K562 (cell line): ENCODE measurements at regions not wholly inside any gene's neighbourhood (a gene's known extent, or its start where the extent isn't known, plus 50 kb on each side); places are given as distances from the start of the nearest gene placed in this dataset.

Experiments used
- ATAC-seq: fragments of 200-7000 bp; cut with Tn5 transposase; 3 replicates; pipeline ENCODE4 v1.9.1; 2020; ENCODE audit warnings: moderate library complexity
- BruUV-seq: library from RNA; stranded (reverse); fragments of 400-500 nt; replicated peaks from 2 replicates; lab custom pipeline; 2021; lab: Mats Ljungman, UMichigan
- CTCF ChIA-PET: fragments of 300-600 bp; formaldehyde crosslinking; extraction: SDS; loops from one replicate; lab custom pipeline; 2021; ENCODE audit warnings: low intra/inter-chr PET ratio; lab: Yijun Ruan, JAX
- POLR2A ChIA-PET: fragments of 300-600, 350-650 bp; sonication (Branson Sonifier 250); formaldehyde crosslinking; extraction: SDS; loops from one replicate; lab custom pipeline; 2021; ENCODE audit warnings: antibody characterized with exemption, inconsistent platforms; lab: Yijun Ruan, JAX
- DNase-seq, 4 experiments: peaks; one replicate each; pipeline versions ENCODE4 v3.0.0 to v3.0.0-alpha.2; 2011 to 2018; ENCODE audit warnings: low spot score in 3 of 4, mixed read lengths in 3 of 4; ENCODE audit errors: extremely low read depth in 1 of 4
- FAIRE-seq: peaks from 2 replicates; lab custom pipeline; 2011; peaks lifted over from hg19 to GRCh38; lab: Jason Lieb, UNC
- H2AFZ ChIP-seq: 2 replicates; pipeline ENCODE4 v1.6.0; 2011; ENCODE audit warnings: low read depth, low read length, control low read depth, inconsistent platforms
- H3K27ac ChIP-seq: fragments of 200-600 bp; 3 replicates; pipeline ENCODE4 v1.8.0; 2011; ENCODE audit warnings: low read depth, mild to moderate bottlenecking, control low read depth, inconsistent platforms, low read length, moderate library complexity, mixed read lengths; ENCODE audit errors: extremely low read depth
- H3K27me3 ChIP-seq, 2 experiments: fragments of 300-600 bp in 1 of 2; 2 replicates in 1 of 2; 3 replicates in 1 of 2; pipeline versions ENCODE4 v1.6.0 to v1.8.0; 2011; ENCODE audit warnings: inconsistent platforms in 2 of 2, low read length in 2 of 2, mild to moderate bottlenecking in 1 of 2, mixed read lengths in 1 of 2, moderate library complexity in 1 of 2; ENCODE audit not compliant: control insufficient read depth in 2 of 2, insufficient read depth in 2 of 2
- H3K36me3 ChIP-seq: fragments of 300-600 bp; 3 replicates; pipeline ENCODE4 v1.8.0; 2011; ENCODE audit warnings: mild to moderate bottlenecking, low read length, inconsistent platforms; ENCODE audit not compliant: control insufficient read depth, insufficient read depth
- H3K4me1 ChIP-seq, 2 experiments: fragments of 200-600 bp in 1 of 2; replicated peaks in 1 of 2; 2 replicates in 1 of 2; 3 replicates in 1 of 2; pipeline versions ENCODE4 v1.5.1 to v1.8.0; 2011; ENCODE audit warnings: inconsistent platforms in 2 of 2, low read length in 2 of 2, mild to moderate bottlenecking in 1 of 2, mixed read lengths in 1 of 2, moderate library complexity in 1 of 2; ENCODE audit not compliant: control insufficient read depth in 2 of 2, insufficient read depth in 2 of 2
- H3K4me2 ChIP-seq: 2 replicates; pipeline ENCODE4 v1.6.1; 2011; ENCODE audit warnings: low read length, control low read depth, inconsistent platforms, mixed read lengths; ENCODE audit not compliant: insufficient read depth
- H3K4me3 ChIP-seq: fragments of 200-600 bp; sonication (generic), shearing (Covaris generic); 2 replicates; pipeline ENCODE4 v1.5.1; 2016; ENCODE audit warnings: control low read depth, inconsistent platforms
- H3K79me2 ChIP-seq: fragments of 200-600 bp; 3 replicates; pipeline ENCODE4 v1.8.0; 2011; ENCODE audit warnings: low read length, inconsistent platforms; ENCODE audit not compliant: control insufficient read depth, insufficient read depth
- H3K9ac ChIP-seq, 2 experiments: 2 replicates each; pipeline versions ENCODE4 v1.6.0 to v1.6.1; 2011; ENCODE audit warnings: low read depth in 2 of 2, low read length in 2 of 2, control low read depth in 1 of 2, inconsistent platforms in 1 of 2, mild to moderate bottlenecking in 1 of 2, mixed read lengths in 1 of 2; ENCODE audit not compliant: insufficient read depth in 1 of 2
- H3K9me1 ChIP-seq: one replicate; pipeline ENCODE4 v1.6.0; 2011; ENCODE audit warnings: inconsistent platforms, mild to moderate bottlenecking, low read length, moderate library complexity; ENCODE audit not compliant: control insufficient read depth, insufficient read depth
- H3K9me3 ChIP-seq: replicated peaks from 2 replicates; pipeline ENCODE4 v1.5.1; 2011; ENCODE audit warnings: low read depth, low read length, inconsistent platforms; ENCODE audit not compliant: control insufficient read depth, insufficient read depth
- H4K20me1 ChIP-seq: replicated peaks from 2 replicates; pipeline ENCODE4 v1.6.1; 2011; ENCODE audit warnings: low read length, inconsistent platforms, mixed read lengths; ENCODE audit not compliant: control insufficient read depth, insufficient read depth
- ARHGAP35 ChIP-seq: fragments of 450-650 bp; IDR thresholded peaks from 2 replicates; pipeline ENCODE4 v1.6.1; 2018; ENCODE audit not compliant: partially characterized antibody
- ETV5 ChIP-seq: sonication (generic); formaldehyde crosslinking; IDR thresholded peaks from 2 replicates; pipeline ENCODE4 v1.4.0; 2020; ENCODE audit warnings: low read depth, mild to moderate bottlenecking, missing genetic modification reagents
- GABPA ChIP-seq: fragments of 200-800 bp; sonication (Bioruptor generic); conservative IDR thresholded peaks from 2 replicates; pipeline ENCODE4 v1.6.1; 2016; ENCODE audit warnings: low read depth, missing genetic modification characterization, missing compliant biosample characterization
- GTF2B ChIP-seq: IDR thresholded peaks from 2 replicates; pipeline ENCODE4 v1.6.1; 2011; ENCODE audit not compliant: insufficient read length; ENCODE audit errors: extremely low read depth
- HSF4 ChIP-seq: fragments of 250-450 bp; sonication (Bioruptor Pico); IDR thresholded peaks from 2 replicates; pipeline ENCODE4 v2.1.2; 2022; ENCODE audit warnings: mild to moderate bottlenecking, moderate library complexity, borderline replicate concordance
- ILF3 ChIP-seq: fragments of 450-650 bp; IDR thresholded peaks from 2 replicates; pipeline ENCODE4 v1.6.1; 2018; ENCODE audit warnings: antibody characterized with exemption, mild to moderate bottlenecking, moderate library complexity, borderline replicate concordance
- JUND ChIP-seq, 2 experiments: IDR thresholded peaks; 2 replicates in 1 of 2; 3 replicates in 1 of 2; pipeline ENCODE4 v1.6.1; 2011; ENCODE audit warnings: borderline replicate concordance in 2 of 2, low read depth in 2 of 2, low read length in 2 of 2, improper control_type of control experiment in 1 of 2, missing biosample characterization in 1 of 2, missing genetic modification characterization in 1 of 2, missing genetic modification reagents in 1 of 2
- KDM5B ChIP-seq: fragments of 200-600 bp; sonication (generic); IDR thresholded peaks from 2 replicates; pipeline ENCODE4 v1.6.1; 2012; ENCODE audit warnings: low read depth, mild to moderate bottlenecking, moderate library complexity, low read length, control low read depth, inconsistent platforms; ENCODE audit not compliant: insufficient replicate concordance
- MXD1 ChIP-seq: fragments of 250-450 bp; sonication (Bioruptor Pico); IDR thresholded peaks from 2 replicates; pipeline ENCODE4 v1.8.0; 2021; ENCODE audit warnings: borderline replicate concordance, mild to moderate bottlenecking, moderate library complexity; ENCODE audit not compliant: poor library complexity, severe bottlenecking
- NR1H2 ChIP-seq: sonication (generic); formaldehyde crosslinking; IDR thresholded peaks from 2 replicates; pipeline ENCODE4 v1.4.0; 2020; ENCODE audit warnings: mild to moderate bottlenecking, missing genetic modification reagents
- SRSF1 ChIP-seq: fragments of 200-400 bp; formaldehyde crosslinking; IDR thresholded peaks from 2 replicates; pipeline ENCODE4 v1.6.1; 2017; ENCODE audit warnings: mild to moderate bottlenecking, low read depth, low read length, moderate library complexity
- ZFP1 ChIP-seq: fragments of 450-650 bp; formaldehyde crosslinking; IDR thresholded peaks from 2 replicates; pipeline ENCODE4 v1.4.0; 2020; ENCODE audit warnings: mild to moderate bottlenecking, mixed read lengths
- ZNF184 ChIP-seq: sonication (generic); formaldehyde crosslinking; IDR thresholded peaks from 2 replicates; pipeline ENCODE4 v1.5.0; 2020; ENCODE audit warnings: missing genetic modification reagents
- ZNF785 ChIP-seq: fragments of 250-450 bp; sonication (Bioruptor Pico); IDR thresholded peaks from 2 replicates; pipeline ENCODE4 v1.4.0; 2020; ENCODE audit warnings: mild to moderate bottlenecking
- WGBS: fragments of 100-300 bp; shearing (Covaris generic); methylation state at CpG from one replicate; pipeline ENCODE4 v1.1.6; 2016; ENCODE audit warnings: low coverage, mixed read lengths; ENCODE audit not compliant: insufficient coverage; ENCODE audit errors: missing lambda C conversion rate; 5-methylcytosine and 5-hydroxymethylcytosine counted together
- in situ Hi-C: fragments of 300-500 bp; cut with MboI; formaldehyde crosslinking; loops from 4 replicates; pipeline ENCODE4 v1.15.0; 2018; ENCODE audit warnings: inconsistent platforms, mixed read lengths
- intact Hi-C: fragments of 100-400 bp; cut with micrococcal nuclease; formaldehyde crosslinking; loops from 2 replicates; pipeline ENCODE4 v1.14.2; 2022
- TF ChIP-seq, protein P1 (sequence below): fragments of 450-650 bp; IDR thresholded peaks from 2 replicates; pipeline ENCODE4 v1.6.1; 2017; ENCODE audit warnings: mild to moderate bottlenecking, moderate library complexity

DNA sequence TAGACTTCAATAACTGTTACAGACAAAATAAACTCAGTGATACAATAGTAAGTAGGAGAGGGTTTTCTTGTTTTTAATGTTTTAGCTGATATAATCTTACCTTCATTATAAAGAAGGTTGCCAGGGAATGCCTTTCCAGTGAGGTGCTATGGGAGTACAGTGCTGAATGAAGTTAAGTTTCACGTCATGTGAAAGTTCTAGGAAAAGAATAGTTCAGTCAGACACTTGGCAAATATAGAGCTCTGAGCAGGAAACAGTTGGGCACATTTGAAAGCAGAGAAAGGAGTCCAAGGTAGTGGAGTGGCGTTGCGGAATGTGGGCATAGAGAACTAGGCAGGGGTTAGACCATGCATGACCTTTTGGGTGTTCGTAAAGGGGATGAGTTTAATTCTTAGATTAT, 88.6 kb upstream of the DCN start:
- Histone ChIP-seq H3K4me3 (no peak overlapping the region), H3K27ac (no peak overlapping the region)
- CTCF ChIA-PET = no interaction called here
- intact Hi-C loops (no loop called here), in situ Hi-C loops (no loop called here)
- TF ChIP-seq HSF4 (CRISPR knock-in tag) (no peak), SRSF1 (no peak)
- TF ChIP-seq, all 486 proteins: peak for 0
- Histone ChIP-seq H3K9me3 (no peaks in the 10 kb centered on the region), H4K20me1 (no peaks in the 10 kb centered on the region), H3K9me1 (no peaks in the 10 kb centered on the region), H3K4me2 (no peak overlapping the region), H3K4me1 (no peaks in the 10 kb centered on the region), H3K79me2 (no peaks in the 10 kb centered on the region), H3K27me3 (no peaks in the 10 kb centered on the region), H2AFZ (no peak overlapping the region), H3K36me3 (no peaks in the 10 kb centered on the region), H3K9ac (no peak overlapping the region)
- BruUV-seq = no TSS peak
- no peak for ATAC-seq
- 52% methylated on average over 4 of the region's 4 CpGs for WGBS
- FAIRE-seq = no peak
- POLR2A ChIA-PET = no interaction called here
- no peak for DNase-seq

- H3K27me3 ChIP-seq = no peaks in the 10 kb centered on the region
- ChIA-PET CTCF (no interaction called here), POLR2A (no interaction called here)
- intact Hi-C loops (no loop called here), in situ Hi-C loops (no loop called here)
- no peaks in the 10 kb centered on the region for H3K79me2 ChIP-seq
- ATAC-seq = no peak
- DNase-seq = no peak
- no peak for FAIRE-seq
- H3K27ac ChIP-seq = no peak overlapping the region
- H2AFZ ChIP-seq = no peak overlapping the region
- no peak overlapping the region for H3K9ac ChIP-seq
- no peak overlapping the region for H3K4me3 ChIP-seq
- H3K36me3 ChIP-seq = no peaks in the 10 kb centered on the region
- no peaks in the 10 kb centered on the region for H3K4me1 ChIP-seq
- no peaks in the 10 kb centered on the region for H4K20me1 ChIP-seq
- H3K9me3 ChIP-seq = no peaks in the 10 kb centered on the region
- no peak overlapping the region for H3K4me2 ChIP-seq
- H3K9me1 ChIP-seq = no peaks in the 10 kb centered on the region
- no TSS peak for BruUV-seq
- TF ChIP-seq KDM5B = no peak
- no peak for TF ChIP-seq GTF2B
- TF ChIP-seq ZFP1 (CRISPR knock-in tag) = no peak
- TF ChIP-seq JUND (IDR thresholded peaks at IDR 0.05; ENCODE audit: borderline replicate concordance, low read depth, low read length) = no peak
- no peak for TF ChIP-seq JUND (tag; IDR thresholded peaks at IDR 0.05; ENCODE audit: borderline replicate concordance, low read depth, low read length)
- no peak for TF ChIP-seq GABPA (tag)
- TF ChIP-seq ZNF184 (CRISPR knock-in tag) = no peak
- TF ChIP-seq, protein P1, sequence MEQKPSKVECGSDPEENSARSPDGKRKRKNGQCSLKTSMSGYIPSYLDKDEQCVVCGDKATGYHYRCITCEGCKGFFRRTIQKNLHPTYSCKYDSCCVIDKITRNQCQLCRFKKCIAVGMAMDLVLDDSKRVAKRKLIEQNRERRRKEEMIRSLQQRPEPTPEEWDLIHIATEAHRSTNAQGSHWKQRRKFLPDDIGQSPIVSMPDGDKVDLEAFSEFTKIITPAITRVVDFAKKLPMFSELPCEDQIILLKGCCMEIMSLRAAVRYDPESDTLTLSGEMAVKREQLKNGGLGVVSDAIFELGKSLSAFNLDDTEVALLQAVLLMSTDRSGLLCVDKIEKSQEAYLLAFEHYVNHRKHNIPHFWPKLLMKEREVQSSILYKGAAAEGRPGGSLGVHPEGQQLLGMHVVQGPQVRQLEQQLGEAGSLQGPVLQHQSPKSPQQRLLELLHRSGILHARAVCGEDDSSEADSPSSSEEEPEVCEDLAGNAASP = no peak
- TF ChIP-seq ETV5 (CRISPR knock-in tag) = no peak
- no peak for TF ChIP-seq MXD1 (CRISPR knock-in tag)
- TF ChIP-seq NR1H2 (CRISPR knock-in tag) = no peak
- no peak for TF ChIP-seq ILF3
- no peak for TF ChIP-seq ZNF785
- TF ChIP-seq ARHGAP35 = no peak
Measured at GRCh38 chr12:91267039-91267438, 84.4 kb upstream of the DCN start.
